Amniotic epithelial cell (primary cell): ENCODE measurements at regions not wholly inside any gene's neighbourhood (a gene's known extent, or its start where the extent isn't known, plus 50 kb on each side); places are given as distances from the start of the nearest gene placed in this dataset.
A peak's percentile ranks its signal among the peaks of the same experiment; 100 is the strongest.

Experiments used
- DNase-seq: peaks from one replicate; pipeline ENCODE4 v3.0.0-alpha.2; 2010; ENCODE audit warnings: low read depth

DNA sequence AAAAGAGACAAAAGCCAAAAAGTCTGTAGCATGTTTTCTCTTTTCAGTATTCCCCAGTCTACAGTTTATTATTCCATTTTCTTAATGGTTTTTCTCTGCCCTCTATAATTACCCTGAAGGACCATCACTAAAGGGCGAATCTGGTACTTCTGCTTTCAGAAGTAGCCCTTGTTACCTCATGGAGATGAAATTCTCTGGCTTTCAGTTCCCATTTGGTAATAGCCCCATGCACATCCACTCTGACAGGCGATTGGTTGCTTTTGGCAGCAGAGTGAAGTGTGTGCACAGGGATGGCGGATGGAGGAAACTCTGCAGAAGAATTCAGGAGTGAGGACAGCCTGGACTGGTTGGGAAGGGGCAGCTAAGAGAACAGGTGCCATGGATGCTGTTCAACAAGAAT lies 66.3 kb upstream of the NABP1 start:
- DNase-seq: no peak

DNA sequence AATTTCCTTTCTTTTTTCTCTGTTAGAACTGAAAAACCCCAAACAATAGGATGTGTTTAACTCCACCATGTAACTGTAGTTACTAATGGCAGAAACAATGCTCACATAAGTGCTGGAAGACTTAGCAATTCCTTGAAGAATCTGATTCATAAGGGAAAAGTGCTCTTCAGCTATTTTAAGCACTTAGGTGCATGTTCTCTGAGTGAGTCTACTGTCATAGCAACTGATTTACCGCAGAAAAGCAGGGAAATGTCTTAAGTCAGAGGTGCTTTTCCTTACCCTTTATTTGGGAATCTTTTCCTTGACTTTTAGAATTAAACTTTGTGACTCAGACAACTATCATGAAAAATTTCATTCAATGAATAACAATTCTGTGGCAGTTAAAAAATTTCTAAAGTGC lies 65.4 kb upstream of the NABP1 start:
- DNase-seq: peak; percentile 92

DNA sequence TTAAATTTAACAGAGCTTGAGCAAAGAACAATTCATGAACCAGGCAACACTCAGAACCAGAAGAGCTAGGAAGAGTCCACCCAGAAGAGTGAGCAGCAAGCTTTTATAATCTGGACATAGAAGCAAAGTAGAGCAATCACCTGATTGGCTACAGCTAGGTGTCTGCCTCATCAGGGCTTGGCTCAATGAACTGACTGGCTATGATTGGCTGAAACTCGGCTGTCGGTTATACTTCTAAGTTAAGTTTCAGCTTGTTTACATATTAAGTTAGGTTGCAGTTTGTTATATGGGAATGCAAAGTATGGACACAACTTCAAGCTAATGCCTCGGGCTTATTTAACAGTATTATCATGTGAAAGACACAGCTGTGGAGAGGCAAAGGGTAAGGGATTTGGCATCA lies 63.2 kb upstream of the NABP1 start:
- no peak for DNase-seq

DNA sequence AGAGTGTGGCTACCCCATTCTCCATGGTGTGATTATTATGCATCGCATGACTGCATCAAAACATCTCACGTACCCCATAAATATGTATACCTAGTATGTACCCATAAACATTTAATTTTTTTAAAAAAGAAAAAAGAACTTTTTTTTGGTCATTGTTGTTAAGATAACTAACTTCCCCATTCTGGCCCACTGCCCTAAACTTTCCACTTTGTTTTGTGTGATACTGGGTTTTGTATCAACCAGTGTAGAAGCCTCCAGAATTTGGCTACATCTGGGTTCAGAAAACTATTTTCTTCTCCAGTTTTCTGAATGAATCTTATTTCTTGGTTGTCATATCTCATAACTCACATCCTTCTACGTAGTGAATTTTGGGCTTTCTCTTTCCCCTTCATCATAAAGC lies 62.3 kb upstream of the NABP1 start:
- no peak for DNase-seq

GRCh38 chr2:191617575-191617974 lies 60.4 kb upstream of the NABP1 start:
- DNase-seq: no peak

- no peak for DNase-seq
Observed at GRCh38 chr2:191618046-191618780, 59.7 kb upstream of the NABP1 start.

DNA sequence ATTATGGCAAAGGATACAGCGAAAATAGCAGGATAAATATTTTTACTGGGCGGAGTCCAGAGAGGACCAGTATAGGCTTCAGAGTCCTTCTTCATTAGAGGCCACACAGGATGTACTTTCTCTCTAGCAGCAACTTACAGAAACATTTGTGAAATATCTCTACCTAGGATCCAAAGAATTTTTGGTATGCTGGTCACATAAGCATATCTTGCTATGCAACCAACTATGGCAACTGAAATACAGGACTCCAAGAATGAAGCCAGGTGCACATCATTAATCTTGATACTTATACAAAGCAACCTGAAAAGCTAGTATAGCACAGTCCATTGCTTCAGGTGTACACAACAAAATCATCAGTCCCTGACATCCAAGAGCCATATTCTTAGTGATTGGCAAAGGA lies 59.1 kb upstream of the NABP1 start:
- DNase-seq: no peak

DNA sequence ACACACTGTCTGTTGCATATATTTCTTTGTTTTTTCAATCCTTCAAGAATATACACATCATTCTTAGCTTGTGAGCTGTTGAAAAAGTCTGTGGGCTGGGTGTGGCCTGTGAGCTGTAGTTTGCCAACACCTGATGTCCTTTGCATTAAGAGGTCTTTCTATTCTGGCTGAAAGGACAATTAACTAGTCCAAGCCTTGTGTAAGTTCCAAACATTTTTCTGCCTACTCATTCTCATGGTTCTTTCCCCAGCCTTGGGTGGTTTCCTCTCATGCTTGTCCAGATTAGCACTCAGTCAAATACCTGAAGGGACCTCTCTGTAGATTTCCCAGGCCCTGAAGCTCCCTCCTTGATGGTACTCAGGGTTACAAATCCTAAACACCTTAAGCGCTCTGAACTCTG lies 57.8 kb upstream of the NABP1 start:
- DNase-seq: no peak

- DNase-seq: no peak
Observed at GRCh38 chr2:191622374-191623320, 55.3 kb upstream of the NABP1 start.

DNA sequence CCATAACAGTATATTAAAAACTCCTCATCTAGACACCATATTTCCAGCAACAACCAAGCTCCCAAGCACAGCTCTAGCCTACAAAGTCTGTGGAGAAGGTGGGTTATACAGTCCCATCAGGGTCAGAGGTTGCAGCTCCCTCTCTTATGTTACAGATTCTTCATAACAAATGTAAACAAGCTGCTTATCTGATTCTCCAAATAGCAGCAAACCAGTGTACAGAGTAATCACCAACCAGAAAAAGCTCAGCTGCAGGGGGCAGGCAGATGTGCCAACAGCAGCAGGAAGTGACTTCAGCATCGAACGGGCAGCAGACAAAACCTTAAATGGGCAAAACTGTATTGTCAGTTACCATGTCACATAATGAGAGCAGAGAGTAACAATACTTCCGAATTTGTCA lies 52.9 kb upstream of the NABP1 start:
- peak; percentile 66 for DNase-seq

DNA sequence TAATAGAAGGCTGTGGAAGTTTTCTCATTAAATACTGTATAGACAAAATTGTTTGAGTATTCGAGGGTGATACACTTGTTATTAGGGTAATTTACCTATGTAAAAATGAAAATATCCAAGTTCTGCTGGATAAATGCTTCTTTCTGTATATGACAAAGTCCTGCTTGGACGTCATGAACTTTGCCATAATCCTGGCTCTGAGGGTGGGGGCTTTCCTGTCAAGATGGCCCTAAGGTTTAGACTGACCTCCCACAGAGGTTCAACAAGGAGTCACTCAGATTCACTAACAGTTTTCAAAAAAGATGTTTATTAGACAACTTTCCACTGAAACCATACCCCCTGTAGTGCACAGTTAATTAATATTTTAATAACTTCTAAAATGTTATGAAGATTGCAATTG lies 52.5 kb upstream of the NABP1 start:
- DNase-seq: no peak

DNA sequence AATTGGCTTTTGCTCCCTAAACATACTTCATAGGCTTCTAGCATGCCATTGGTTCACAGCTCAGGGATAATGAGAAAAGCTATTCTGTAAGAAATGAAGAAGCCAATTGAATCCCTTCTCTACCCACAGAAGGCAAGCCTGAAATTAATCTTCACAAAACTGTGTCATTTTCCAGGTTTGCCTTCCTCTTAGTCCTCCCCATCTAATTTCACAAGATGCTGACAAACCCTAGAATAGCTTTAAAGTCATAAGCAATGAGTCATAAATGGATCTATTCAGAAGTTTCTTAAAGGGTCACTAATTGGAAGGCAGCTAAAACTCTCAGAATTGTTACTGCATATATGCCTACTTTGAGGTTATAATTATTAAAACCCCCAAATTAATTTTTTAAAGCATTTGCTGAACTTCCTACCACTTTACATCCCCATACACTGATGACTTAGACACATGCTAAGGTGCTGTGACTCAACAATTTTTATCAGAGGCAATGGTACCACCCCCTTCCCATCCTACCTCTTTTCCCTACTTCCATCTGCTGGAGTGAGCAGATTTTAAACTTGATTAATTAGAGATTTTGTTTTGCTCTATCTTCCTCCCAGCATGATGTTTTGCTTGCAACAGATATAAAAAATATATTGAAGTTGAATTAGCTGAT lies 51.3 kb upstream of the NABP1 start:
- DNase-seq: peak; percentile 86

GRCh38 chr2:191627518-191627917 lies 50.4 kb upstream of the NABP1 start:
- no peak for DNase-seq
